Middle frontal gyrus (tissue), 1 donor: ENCODE measurements at regions not wholly inside any gene's neighbourhood (a gene's known extent, or its start where the extent isn't known, plus 50 kb on each side); places are given as distances from the start of the nearest gene placed in this dataset.
"Not testable (repeated sequence)": the region's sequence is repeated elsewhere in the genome, so short reads cannot be mapped to it uniquely, and the experiment has no call there.

Experiments used
- DNase-seq: peaks from one replicate; pipeline ENCODE4 v3.0.0-alpha.2; 2015; ENCODE audit warnings: low spot score; ENCODE audit errors: extremely low spot score

- DNase-seq, result no peak
Measured at GRCh38 chr13:78147905-78148304, 229.3 kb upstream of the EDNRB start.

- no peak for DNase-seq
Measured at GRCh38 chr13:78145276-78145675, 226.6 kb upstream of the EDNRB start.

DNA sequence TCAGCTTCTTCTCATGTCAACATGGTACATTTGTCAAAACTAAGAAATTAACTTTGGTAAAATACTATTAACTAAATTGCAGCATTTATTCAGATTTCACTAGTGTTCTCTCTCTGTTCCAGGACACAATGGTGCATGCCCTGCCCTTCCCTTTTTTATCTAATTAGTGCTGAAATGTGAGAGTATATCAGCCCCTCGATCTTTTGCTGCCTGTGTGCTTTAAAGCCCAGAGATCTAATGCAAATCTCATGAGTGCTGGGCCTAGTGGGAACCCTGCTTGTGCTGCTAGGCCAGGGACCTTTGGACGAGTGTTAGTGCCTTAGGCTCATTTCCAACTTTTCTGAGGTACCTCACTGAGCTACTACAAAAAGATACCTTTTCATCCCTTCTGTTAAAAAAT is 221.1 kb upstream of the EDNRB start:
- DNase-seq, result no peak

GRCh38 chr13:78138756-78139155 is 220.1 kb upstream of the EDNRB start:
- no peak for DNase-seq

DNA sequence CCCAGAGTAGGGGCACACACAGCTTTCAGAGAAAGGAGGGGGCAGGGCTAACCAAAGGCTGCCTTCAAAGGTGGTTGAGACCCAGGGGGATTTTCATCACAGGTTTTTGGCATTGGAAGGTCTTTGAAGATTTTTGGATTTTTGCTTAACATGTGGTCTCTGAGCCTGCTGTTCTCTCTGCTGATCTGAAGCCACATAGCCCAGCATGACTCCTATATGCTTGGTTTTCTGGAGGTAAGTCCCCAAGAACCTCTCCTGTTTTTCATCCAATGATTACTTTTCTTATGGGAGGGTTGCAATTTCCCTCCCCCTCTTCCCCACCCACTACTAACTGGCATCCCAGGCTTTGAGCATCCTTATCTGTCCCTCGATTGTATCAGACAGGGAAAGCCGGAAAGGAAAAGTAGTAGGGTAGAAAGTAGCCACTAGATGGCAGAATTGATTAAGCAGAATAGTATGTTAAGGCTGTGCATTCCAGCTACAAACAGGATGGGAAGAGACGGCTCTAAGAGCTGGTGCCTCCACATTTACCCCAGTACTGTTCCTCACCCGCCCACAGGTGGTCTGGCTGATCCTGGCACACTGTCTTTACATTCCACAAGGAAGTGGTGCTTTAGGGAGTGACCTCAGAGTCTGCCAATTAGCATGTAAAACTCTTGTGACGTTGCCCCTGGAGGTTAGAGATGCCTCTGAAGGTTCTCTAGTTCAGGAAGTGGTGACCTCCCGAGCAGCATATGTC is 218.9 kb upstream of the EDNRB start:
- peak; percentile 70 for DNase-seq

GRCh38 chr13:78136966-78137365 is 218.3 kb upstream of the EDNRB start:
- DNase-seq, result no peak

- DNase-seq, result no peak
Measured at GRCh38 chr13:78133511-78133910, 214.9 kb upstream of the EDNRB start.

GRCh38 chr13:78131811-78132210 is 213.2 kb upstream of the EDNRB start:
- DNase-seq, result no peak

DNA sequence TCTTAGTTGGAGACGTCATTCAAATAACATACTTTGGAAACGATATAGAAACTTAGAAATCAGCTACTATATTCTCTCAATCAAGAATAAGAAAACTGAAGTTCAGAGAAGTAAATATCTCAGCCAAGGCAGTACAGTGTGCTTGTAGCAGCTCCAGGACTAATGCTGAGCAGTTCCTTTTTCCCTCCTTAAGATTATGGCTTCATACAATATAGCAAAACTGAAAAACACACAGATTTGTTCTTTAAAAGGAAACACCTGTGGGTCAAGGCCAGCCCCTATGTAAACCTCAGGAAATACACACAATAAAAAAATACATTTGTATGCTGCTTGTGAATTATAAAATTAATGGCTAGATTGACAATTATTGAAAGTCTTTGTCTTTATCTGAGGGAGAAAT is 212.7 kb upstream of the EDNRB start:
- no peak for DNase-seq

- DNase-seq, result no peak
Measured at GRCh38 chr13:78129823-78130222, 211.2 kb upstream of the EDNRB start.

DNA sequence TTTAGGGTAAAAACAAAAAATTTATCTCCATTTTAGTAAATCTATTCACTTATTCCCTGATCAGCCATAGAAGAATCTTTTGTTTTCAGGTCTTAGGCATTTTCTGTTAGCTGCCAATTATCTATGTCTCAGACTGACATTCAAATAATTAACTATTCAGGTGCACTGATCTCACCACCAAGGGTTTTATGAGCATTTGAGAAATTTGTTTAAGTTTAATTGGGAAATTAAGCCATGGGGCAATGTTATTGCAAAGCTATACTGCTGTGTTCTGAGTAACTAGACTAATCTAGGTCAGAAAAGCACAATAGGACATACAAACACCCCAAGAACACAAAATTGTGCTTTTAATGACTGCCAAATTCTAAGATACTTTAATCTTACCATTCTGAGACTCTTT is 210.7 kb upstream of the EDNRB start:
- no peak for DNase-seq

GRCh38 chr13:78121459-78122348 is 203.1 kb upstream of the EDNRB start:
- peak; percentile 31 for DNase-seq

- DNase-seq, result no peak
Measured at GRCh38 chr13:78121001-78121400, 202.4 kb upstream of the EDNRB start.

GRCh38 chr13:78120144-78120543 is 201.5 kb upstream of the EDNRB start:
- not testable (repeated sequence) for DNase-seq

GRCh38 chr13:78117070-78117469 is 198.4 kb upstream of the EDNRB start:
- not testable (repeated sequence) for DNase-seq

DNA sequence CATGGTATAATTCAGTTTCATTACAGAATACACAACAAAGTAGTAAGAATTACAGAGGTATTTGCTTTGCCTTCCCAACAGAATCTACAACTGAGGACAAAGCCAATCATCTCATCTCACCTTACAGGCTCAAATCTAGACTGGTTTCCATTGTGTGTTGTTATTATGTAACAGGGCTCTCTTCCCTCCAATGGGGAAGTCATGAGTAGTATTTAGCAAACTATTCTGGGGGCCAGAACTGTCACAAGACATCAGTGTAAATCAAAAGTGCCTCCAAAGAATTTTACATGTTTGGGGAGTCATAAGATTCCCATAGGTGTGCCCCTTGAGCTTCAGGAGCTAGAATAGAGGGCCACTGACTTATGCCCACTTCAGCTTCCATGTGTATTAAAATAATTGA is 187.0 kb upstream of the EDNRB start:
- no peak for DNase-seq

DNA sequence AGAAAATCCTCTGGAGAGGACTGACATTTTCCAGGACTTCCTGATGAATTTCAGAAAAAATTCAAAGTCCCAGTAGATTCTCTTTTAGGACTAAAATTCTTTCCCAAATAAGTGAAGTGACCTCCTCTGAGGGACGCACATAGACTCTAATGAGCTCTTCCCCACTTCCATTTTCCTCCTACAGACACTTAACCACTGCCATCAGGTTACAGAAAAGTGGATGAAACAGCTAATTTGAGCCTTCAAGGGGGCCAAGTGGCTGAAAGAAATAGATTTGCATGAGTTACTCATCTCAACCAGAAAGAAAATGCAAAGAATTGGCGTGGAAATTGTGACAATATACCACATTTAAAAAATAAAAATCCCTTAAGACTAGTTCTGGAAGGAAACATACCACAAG is 185.3 kb upstream of the EDNRB start:
- DNase-seq, result no peak

- DNase-seq, result no peak
Measured at GRCh38 chr13:78102741-78103140, 184.1 kb upstream of the EDNRB start.

DNA sequence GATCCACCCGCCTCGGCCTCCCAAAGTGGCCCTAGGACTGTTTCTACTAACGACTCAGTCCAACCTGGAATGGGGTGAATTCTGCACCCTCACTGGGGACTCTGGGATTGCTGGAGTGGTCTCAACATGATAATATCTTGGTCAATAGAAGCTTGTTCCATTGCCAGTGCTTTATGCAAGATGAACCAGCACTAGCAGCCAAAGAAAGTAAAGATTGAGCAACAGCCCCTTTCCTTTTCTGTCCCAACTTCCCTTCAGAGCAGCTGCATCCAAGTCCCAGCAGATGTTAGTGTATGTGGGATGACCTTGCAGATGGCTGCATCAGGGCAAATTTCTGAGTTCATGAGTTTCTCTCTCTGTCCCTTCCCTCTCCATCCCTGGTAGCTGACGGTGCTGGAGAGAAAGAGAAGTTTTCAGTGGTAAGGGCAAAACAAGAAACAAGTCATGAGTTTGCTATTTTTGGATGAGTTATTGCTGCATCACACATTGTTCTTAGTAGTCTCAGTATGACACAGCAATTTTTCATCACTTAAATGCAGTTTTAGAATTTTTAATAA is 183.6 kb upstream of the EDNRB start:
- no peak for DNase-seq

DNA sequence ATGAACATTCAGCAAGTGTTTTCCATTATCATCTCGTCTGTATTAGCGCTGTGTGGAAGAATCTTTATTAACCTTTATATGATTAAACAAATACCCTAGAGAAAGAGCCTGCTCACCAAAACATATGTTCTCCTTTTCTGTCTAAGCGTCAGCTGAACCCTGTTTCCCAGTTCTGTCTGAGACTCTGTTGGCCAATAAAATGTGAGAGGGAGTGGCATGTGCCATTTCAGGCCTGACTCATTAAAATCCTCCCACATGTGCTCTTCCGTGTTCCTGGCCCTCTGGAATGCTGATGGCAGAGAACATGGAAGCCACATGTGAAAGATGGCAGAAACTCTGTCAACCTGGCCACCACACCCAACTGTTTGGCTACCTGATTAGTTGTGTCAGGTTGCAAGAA is 181.9 kb upstream of the EDNRB start:
- no peak for DNase-seq

GRCh38 chr13:78098249-78098648 is 179.6 kb upstream of the EDNRB start:
- DNase-seq, result no peak

- DNase-seq, result no peak
Measured at GRCh38 chr13:78096221-78096620, 177.6 kb upstream of the EDNRB start.
